Calu3 (cell line): ENCODE measurements at regions not wholly inside any gene's neighbourhood (a gene's known extent, or its start where the extent isn't known, plus 50 kb on each side); places are given as distances from the start of the nearest gene placed in this dataset.

Experiments
- BruUV-seq: library from RNA; stranded (reverse); fragments of 400-500 nt; replicated peaks from 2 replicates; lab custom pipeline; 2021; lab: Mats Ljungman, UMichigan
- CTCF ChIA-PET: fragments of 300-600 bp; sonication (Branson Sonifier 250); formaldehyde crosslinking; loops from one replicate; lab custom pipeline; 2022; ENCODE audit warnings: antibody characterized with exemption; lab: Charles Lee
- DNase-seq: peaks from one replicate; pipeline ENCODE4 v3.0.0; 2022
- H3K27ac Mint-ChIP-seq: one replicate; pipeline ENCODE4 v1.8.0; 2022; ENCODE audit warnings: mixed read lengths; ENCODE audit not compliant: unreplicated experiment
- H3K27me3 Mint-ChIP-seq: one replicate; pipeline ENCODE4 v1.8.0; 2022; ENCODE audit warnings: mixed read lengths; ENCODE audit not compliant: unreplicated experiment
- H3K36me3 Mint-ChIP-seq: one replicate; pipeline ENCODE4 v1.8.0; 2022; ENCODE audit warnings: mild to moderate bottlenecking, moderate library complexity, mixed read lengths; ENCODE audit not compliant: insufficient read depth, unreplicated experiment
- H3K4me1 Mint-ChIP-seq: one replicate; pipeline ENCODE4 v1.8.0; 2022; ENCODE audit warnings: mild to moderate bottlenecking, low read depth, mixed read lengths; ENCODE audit not compliant: unreplicated experiment
- H3K4me3 Mint-ChIP-seq: one replicate; pipeline ENCODE4 v1.8.0; 2022; ENCODE audit warnings: mild to moderate bottlenecking, low read depth, moderate library complexity, mixed read lengths; ENCODE audit not compliant: unreplicated experiment
- H3K9me3 Mint-ChIP-seq: one replicate; pipeline ENCODE4 v1.8.0; 2022; ENCODE audit warnings: low read depth, mixed read lengths; ENCODE audit not compliant: unreplicated experiment
- intact Hi-C: fragments of 100-400 bp; cut with micrococcal nuclease; formaldehyde crosslinking; loops from one replicate; pipeline ENCODE4 v1.10.0; 2022; ENCODE audit not compliant: unreplicated experiment
- TF ChIP-seq, protein P1 (sequence below): fragments of 200-600 bp; IDR thresholded peaks from one replicate; pipeline ENCODE4 v1.8.0; 2022; ENCODE audit warnings: antibody characterized with exemption; ENCODE audit not compliant: unreplicated experiment

DNA sequence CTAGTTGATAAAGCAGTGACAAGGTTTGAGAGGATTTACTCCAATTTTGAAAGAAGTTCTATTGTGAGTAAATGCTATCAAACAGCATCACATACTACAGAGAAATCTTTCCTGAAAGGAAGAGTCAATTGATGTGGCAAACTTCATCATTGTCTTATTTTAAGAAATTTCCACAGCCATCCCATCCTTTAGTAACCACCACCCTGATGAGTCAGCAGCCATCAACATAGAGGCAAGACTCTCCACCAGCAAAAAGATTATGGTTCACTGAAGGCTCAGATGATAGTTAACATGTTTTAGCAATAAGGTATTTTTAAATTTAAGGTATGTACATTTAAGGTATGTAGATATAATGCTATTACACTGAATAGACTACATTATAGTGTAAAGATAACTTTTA, 122.1 kb upstream of the ARHGAP5 start:
- H3K4me3 Mint-ChIP-seq, result no peak overlapping the region
- no peak for DNase-seq
- no peaks in the 10 kb centered on the region for H3K9me3 Mint-ChIP-seq
- TF ChIP-seq, protein P1, sequence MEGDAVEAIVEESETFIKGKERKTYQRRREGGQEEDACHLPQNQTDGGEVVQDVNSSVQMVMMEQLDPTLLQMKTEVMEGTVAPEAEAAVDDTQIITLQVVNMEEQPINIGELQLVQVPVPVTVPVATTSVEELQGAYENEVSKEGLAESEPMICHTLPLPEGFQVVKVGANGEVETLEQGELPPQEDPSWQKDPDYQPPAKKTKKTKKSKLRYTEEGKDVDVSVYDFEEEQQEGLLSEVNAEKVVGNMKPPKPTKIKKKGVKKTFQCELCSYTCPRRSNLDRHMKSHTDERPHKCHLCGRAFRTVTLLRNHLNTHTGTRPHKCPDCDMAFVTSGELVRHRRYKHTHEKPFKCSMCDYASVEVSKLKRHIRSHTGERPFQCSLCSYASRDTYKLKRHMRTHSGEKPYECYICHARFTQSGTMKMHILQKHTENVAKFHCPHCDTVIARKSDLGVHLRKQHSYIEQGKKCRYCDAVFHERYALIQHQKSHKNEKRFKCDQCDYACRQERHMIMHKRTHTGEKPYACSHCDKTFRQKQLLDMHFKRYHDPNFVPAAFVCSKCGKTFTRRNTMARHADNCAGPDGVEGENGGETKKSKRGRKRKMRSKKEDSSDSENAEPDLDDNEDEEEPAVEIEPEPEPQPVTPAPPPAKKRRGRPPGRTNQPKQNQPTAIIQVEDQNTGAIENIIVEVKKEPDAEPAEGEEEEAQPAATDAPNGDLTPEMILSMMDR, result no peak
- H3K4me1 Mint-ChIP-seq, result peaks cover 4% of the 10 kb centered on the region
- BruUV-seq, result no TSS peak
- no peak overlapping the region for H3K27ac Mint-ChIP-seq
- H3K36me3 Mint-ChIP-seq, result no peaks in the 10 kb centered on the region
- intact Hi-C loops, result no loop called here
- CTCF ChIA-PET, result no interaction called here
- H3K27me3 Mint-ChIP-seq, result no peaks in the 10 kb centered on the region

DNA sequence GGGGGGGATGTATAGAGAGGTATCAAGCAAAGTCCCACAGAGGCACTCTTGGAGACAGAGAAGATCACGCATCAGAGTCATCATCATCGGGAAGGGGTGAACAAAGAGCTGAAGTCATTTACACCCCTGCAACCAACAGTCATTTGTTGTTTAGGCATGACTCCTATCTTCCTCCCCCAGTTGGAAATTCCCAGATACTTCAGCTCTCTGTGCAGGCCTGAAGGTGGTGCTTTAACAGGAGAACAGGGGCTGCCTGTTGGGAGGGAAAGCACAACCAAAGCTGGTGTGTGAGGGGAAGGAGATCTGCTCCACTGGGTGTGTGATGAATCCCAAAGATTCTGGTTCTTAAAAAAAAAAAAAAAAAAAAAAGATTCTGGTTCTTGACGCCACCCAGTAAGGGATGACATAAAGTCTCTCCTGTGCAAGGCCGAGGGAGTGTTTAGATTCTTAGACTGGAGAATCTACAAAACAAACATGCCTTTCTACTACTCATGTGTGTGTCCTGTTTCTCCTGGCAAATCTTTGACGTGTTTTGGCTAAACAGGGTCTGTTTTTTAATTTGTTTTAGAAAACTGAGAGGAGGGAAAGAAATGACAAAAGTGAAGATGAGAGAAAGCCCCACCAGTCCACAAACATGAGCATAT, 121.0 kb upstream of the ARHGAP5 start:
- H3K27ac Mint-ChIP-seq, result no peak overlapping the region
- peaks cover 5% of the 10 kb centered on the region for H3K9me3 Mint-ChIP-seq
- no peaks in the 10 kb centered on the region for H3K4me1 Mint-ChIP-seq
- CTCF ChIA-PET, result interaction anchor here (0.6 to 0.7 kb wide), 3 partner anchors 62 to 582 kb away, joined by 3 to 6 read pairs (median 4); no protein-coding TSS in a partner anchor
- no peak overlapping the region for H3K4me3 Mint-ChIP-seq
- no peak for DNase-seq
- BruUV-seq, result no TSS peak
- intact Hi-C loops, result no loop called here
- no peaks in the 10 kb centered on the region for H3K36me3 Mint-ChIP-seq
- no peaks in the 10 kb centered on the region for H3K27me3 Mint-ChIP-seq
- TF ChIP-seq, protein P1, result no peak

DNA sequence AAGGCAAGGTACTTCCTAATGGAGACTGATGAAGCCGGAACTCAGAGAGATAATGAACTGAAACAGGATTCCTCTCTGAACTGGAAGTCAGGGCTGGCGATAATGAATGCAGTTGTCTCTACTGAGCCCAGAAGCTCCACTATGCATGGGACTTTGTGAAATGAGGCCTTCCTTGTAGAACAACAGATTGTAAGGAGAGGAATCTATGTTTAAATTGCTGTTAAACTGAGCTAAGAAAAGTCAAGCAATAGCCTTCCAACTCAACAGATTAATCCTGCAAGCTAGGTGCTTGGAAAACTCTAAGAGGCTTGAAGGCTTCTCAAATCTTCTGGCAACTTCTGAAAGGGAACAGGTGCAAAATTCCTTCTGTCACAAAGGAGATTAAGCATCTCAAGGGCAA, 119.5 kb upstream of the ARHGAP5 start:
- CTCF ChIA-PET, result no interaction called here

DNA sequence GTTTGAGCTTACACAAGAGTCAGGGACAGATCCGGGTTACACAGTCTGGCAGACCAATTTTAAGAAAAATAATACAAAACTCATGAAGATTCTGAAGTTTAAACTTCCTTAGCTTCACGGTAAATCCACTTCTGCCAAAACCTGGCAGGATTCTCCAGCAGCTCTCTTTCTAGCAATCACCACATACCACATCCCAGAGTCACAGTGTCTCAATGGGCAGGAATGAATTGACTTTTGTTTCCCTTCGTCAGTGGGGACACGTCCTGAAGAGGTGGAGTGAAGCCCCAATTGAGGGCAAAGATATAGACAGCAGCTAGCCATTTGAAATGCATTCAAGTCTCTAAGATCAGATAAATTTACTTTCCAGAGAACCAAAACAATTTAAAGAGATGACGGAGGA, 117.1 kb upstream of the ARHGAP5 start:
- CTCF ChIA-PET, result no interaction called here
- intact Hi-C loops, result no loop called here
- Mint-ChIP-seq H3K9me3 (peaks cover 5% of the 10 kb centered on the region), H3K4me3 (no peak overlapping the region), H3K27ac (no peak overlapping the region), H3K4me1 (no peaks in the 10 kb centered on the region), H3K36me3 (no peaks in the 10 kb centered on the region), H3K27me3 (no peaks in the 10 kb centered on the region)
- BruUV-seq, result no TSS peak
- DNase-seq, result no peak
- TF ChIP-seq, protein P1, result no peak

More for the DNA sequence above, 119.5 kb upstream of the ARHGAP5 start:
- intact Hi-C loops, result no loop called here
- no TSS peak for BruUV-seq
- Mint-ChIP-seq H3K9me3 (peaks cover 5% of the 10 kb centered on the region), H3K27me3 (no peaks in the 10 kb centered on the region), H3K4me3 (no peak overlapping the region), H3K27ac (no peak overlapping the region), H3K4me1 (no peaks in the 10 kb centered on the region), H3K36me3 (no peaks in the 10 kb centered on the region)
- no peak for DNase-seq
- TF ChIP-seq, protein P1, result no peak
